HG02642 (cell line): ENCODE measurements at regions not wholly inside any gene's neighbourhood (a gene's known extent, or its start where the extent isn't known, plus 50 kb on each side); places are given as distances from the start of the nearest gene placed in this dataset.

Experiments
- ATAC-seq: cut with Tn5 transposase; IDR thresholded peaks from one replicate; pipeline ENCODE4 v1.9.1; 2021; ENCODE audit warnings: mild to moderate bottlenecking; ENCODE audit not compliant: unreplicated experiment, poor library complexity

- ATAC-seq, result no peak
Observed at GRCh38 chr3:86228101-86228500, 762.8 kb downstream of the VGLL3 start.

DNA sequence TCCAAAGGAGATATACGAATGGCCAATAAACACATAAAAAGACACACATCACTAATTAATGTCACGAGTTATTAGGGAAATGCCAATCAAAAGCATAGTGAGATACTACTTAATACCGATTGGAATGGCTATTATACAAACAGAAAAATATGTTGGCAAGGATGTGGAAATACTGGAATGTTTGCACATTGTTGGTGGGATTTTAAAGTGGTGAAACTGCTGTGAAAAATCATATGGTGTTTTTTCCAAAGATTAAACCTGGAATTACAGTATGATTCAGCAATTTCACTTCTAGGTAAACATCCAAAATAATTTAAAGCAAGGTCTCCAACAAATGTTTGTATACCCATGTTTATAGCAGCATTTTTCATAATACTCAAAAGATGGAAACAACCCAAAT lies 765.5 kb downstream of the VGLL3 start:
- ATAC-seq, result no peak

GRCh38 chr3:86221601-86222000 lies 769.3 kb downstream of the VGLL3 start:
- no peak for ATAC-seq

GRCh38 chr3:86208772-86209171 lies 782.2 kb downstream of the VGLL3 start:
- ATAC-seq, result no peak

DNA sequence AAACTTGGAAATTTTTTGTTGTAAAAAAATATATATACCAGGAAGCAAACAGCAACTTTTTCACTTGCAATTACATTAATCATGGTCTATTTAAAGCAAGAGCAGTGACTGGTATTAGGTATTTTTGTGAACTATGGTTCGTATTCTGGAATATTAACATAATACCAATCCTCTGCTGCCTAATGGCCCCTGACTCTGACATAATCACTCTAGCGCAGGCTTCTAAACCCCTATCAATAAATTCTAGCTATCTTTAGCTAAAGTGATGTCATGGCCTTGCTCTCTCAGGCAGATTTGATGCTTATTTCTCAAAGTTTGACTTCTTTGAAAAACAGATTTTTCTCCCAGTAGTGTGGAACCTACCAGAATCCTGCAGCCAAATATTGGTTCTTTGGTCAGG lies 808.3 kb downstream of the VGLL3 start:
- no peak for ATAC-seq

GRCh38 chr3:86180696-86181095 lies 810.3 kb downstream of the VGLL3 start:
- no peak for ATAC-seq

GRCh38 chr3:86178095-86178494 lies 812.9 kb downstream of the VGLL3 start:
- no peak for ATAC-seq

GRCh38 chr3:86176445-86176784 lies 814.5 kb downstream of the VGLL3 start:
- ATAC-seq, result no peak

DNA sequence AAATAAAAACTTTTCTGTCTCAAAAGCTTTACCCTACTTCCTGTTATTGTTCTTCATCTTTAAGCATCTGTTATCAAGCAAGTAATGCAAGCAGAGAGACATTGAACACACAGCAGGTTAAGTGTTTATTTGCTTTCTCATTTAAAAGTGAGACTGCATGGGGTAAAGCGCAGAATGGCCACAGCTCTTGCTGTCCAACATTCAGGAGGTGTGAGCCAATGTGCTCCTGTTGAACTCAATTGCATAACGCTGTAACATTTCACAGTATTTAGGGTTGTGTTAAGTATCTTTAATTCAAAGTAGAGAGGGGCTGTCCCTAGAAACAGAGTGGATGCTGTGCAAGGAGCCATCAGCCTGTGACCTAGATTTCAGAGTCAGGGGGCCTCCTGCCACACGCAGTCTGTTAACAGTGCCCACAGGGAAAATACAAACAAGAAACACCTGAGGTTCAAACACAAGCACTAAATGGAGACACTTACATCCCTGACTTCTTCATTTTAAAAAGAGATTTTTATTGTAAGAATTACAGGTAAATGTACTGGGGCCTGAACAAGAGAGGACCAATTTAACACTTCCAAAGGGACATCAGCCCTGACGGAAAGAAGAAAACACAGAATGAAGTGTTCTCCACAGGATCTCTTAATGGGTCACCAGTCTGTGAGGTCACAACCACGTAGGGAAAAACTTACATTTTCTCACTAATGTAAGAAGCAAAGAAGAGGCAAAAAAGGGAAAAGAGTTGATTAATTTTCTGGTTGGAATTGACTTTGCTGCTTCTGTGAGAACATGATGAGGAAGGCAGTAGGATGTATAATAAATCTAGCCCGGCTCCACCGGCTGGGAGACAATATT lies 815.1 kb downstream of the VGLL3 start:
- no peak for ATAC-seq

DNA sequence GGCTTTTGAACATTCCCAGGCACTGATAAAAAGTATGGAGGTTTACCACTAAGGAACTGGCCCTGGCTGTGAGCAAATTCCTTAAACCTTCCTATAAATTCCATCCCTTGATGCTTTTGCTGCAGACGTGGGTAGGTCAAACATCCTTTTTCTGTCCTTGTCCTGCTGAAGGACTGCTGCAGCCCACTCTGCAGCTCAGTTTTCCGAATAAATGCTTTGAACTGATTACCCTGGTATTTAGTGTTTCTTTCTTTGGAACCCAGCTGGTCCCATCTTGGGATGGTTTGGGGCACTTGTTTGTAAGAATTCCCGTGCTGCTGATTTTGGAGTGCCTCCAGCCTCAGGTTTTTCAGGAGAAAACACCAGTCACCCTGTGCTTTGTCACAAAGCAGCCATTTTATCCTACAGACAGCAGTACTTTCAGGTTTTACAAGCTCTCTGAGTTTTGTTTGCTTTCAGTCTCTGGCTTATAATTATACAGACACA lies 815.9 kb downstream of the VGLL3 start:
- no peak for ATAC-seq

GRCh38 chr3:86173401-86173800 lies 817.5 kb downstream of the VGLL3 start:
- ATAC-seq, result no peak

GRCh38 chr3:86168512-86168911 lies 822.4 kb downstream of the VGLL3 start:
- ATAC-seq, result no peak

GRCh38 chr3:86162521-86162920 lies 828.4 kb downstream of the VGLL3 start:
- no peak for ATAC-seq

DNA sequence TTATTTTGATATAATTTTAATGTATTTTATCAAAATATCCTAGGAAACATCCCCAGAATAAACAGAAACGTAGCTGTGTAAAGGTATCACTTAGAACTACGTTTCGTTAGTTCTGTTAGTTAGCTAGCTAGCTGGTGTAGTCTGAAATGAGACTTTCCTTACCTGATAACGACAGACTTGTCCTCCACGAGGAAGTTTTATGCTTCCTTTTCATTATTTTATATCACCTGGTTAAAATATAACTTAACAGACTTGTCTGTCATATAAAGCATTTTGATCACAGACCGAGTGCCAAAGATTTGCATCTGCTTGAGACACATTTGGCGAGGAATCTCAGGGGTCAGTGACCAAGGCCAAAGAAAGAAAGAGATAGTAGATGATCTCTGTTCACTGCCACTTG lies 829.5 kb downstream of the VGLL3 start:
- no peak for ATAC-seq

DNA sequence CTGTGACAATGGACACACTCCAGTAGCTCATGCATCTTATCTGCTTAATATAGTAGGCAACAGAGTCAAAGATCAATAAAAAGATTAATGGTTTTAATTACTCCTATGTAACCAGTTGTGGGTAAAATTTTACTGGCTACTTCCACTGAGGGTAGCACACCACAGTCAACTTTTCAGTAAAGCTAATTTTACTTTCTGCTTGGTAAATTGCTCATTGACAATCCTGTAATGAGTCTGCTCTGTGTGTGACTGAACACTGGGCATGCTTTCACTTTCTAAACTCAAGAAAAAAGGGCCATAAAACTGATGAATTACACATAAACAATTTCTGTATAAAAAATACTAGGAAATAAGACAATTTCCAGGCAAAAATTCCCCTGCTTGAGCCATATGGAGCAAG lies 838.3 kb downstream of the VGLL3 start:
- no peak for ATAC-seq

DNA sequence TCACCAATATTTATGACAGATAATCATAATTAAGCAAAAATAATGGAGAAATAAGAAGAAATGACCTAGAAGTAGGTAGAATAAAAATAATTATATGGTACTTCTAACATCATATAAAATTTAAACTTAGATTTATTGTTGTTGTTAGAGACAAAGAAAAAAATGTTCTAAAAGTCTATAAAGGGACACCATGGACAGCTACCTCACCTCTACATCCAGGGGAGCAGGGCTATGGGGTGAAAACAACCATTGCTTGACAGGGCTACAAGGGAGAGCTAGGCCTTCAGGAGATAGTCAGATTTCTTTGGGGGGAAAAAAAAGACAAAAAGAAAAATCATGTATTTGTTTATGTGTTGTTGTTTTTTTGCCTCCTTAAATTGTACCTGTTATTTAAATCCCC lies 841.9 kb downstream of the VGLL3 start:
- ATAC-seq, result no peak

GRCh38 chr3:86147119-86147518 lies 843.8 kb downstream of the VGLL3 start:
- ATAC-seq, result no peak

DNA sequence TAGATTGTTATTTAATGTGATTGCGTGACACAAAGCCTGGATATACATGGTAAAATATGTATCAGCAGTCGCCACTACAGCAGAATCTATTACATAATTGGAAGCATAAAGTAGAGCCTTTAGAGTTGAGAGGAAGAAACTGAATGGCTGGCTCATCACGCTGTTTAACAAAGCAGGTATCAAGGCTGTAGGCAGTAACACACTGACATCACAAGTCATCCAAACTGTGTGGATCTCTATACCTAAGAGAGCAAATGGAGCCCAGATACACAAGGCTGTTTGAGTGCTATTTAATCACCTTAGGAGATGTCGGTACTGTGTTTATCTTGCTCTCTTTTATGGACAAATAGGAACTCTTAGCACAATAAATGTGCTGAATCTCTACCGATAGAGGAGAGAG lies 864.4 kb downstream of the VGLL3 start:
- no peak for ATAC-seq
